CD4-positive, alpha-beta T cell (primary cell): ENCODE measurements at regions not wholly inside any gene's neighbourhood (a gene's known extent, or its start where the extent isn't known, plus 50 kb on each side); places are given as distances from the start of the nearest gene placed in this dataset.

ENCODE experiments used
- ATAC-seq: fragments of 200-7000 bp; cut with Tn5 transposase; one replicate; pipeline ENCODE4 v1.10.0; 2022; ENCODE audit warnings: mild to moderate bottlenecking; ENCODE audit not compliant: poor library complexity
- CTCF ChIA-PET: fragments of 350-600 bp; sonication (Branson Sonifier 250); formaldehyde crosslinking; loops from one replicate; lab custom pipeline; 2021; ENCODE audit warnings: antibody characterized with exemption, inconsistent platforms; lab: Charles Lee
- POLR2A ChIA-PET: fragments of 350-600 bp; sonication (Branson Sonifier 250); formaldehyde crosslinking; loops from one replicate; lab custom pipeline; 2021; ENCODE audit warnings: antibody characterized with exemption, inconsistent platforms; lab: Charles Lee
- DNase-seq, 14 experiments: peaks; one replicate each; pipeline ENCODE4 v3.0.0-alpha.2; 2013 to 2020; ENCODE audit warnings: mixed read lengths in 2 of 14
- H3K27ac ChIP-seq, 2 donors: one replicate each; pipeline versions ENCODE4 v1.5.1 to v1.7.0; 2013; ENCODE audit warnings: low read length in 2 of 2, low read depth in 1 of 2, mild to moderate bottlenecking in 1 of 2
- H3K27me3 ChIP-seq, 2 experiments: 1 replicate in 1 of 2; 2 replicates in 1 of 2; pipeline versions ENCODE4 v1.6.1 to v1.7.0; 2013; ENCODE audit warnings: low read length in 2 of 2, control low read depth in 1 of 2, mild to moderate bottlenecking in 1 of 2, moderate library complexity in 1 of 2; ENCODE audit not compliant: insufficient read depth in 2 of 2, control insufficient read depth in 1 of 2
- H3K36me3 ChIP-seq: one replicate; pipeline ENCODE4 v1.6.1; 2013; ENCODE audit warnings: low read length, control low read depth; ENCODE audit not compliant: insufficient read depth
- H3K4me1 ChIP-seq: one replicate; pipeline ENCODE4 v1.6.1; 2013; ENCODE audit warnings: low read length, control low read depth; ENCODE audit not compliant: insufficient read depth
- H3K4me3 ChIP-seq: one replicate; pipeline ENCODE4 v1.5.1; 2013; ENCODE audit warnings: mild to moderate bottlenecking, low read length, moderate library complexity
- H3K9me3 ChIP-seq, 2 experiments: 1 replicate in 1 of 2; 2 replicates in 1 of 2; pipeline versions ENCODE4 v1.6.1 to v1.7.0; 2013; ENCODE audit warnings: low read length in 2 of 2, mild to moderate bottlenecking in 2 of 2, control low read depth in 1 of 2, moderate library complexity in 1 of 2; ENCODE audit not compliant: control insufficient read depth in 1 of 2, insufficient read depth in 1 of 2
- H3K27ac Mint-ChIP-seq: one replicate; pipeline ENCODE4 v1.8.0; 2020; ENCODE audit warnings: mixed read lengths
- H3K27me3 Mint-ChIP-seq: one replicate; pipeline ENCODE4 v1.8.0; 2021; ENCODE audit warnings: mixed read lengths
- H3K36me3 Mint-ChIP-seq: one replicate; pipeline ENCODE4 v1.8.0; 2021; ENCODE audit warnings: low read depth, mixed read lengths
- H3K4me1 Mint-ChIP-seq: one replicate; pipeline ENCODE4 v1.8.0; 2021; ENCODE audit warnings: low read depth, mixed read lengths
- H3K4me3 Mint-ChIP-seq: one replicate; pipeline ENCODE4 v1.8.0; 2020; ENCODE audit warnings: mild to moderate bottlenecking, mixed read lengths
- H3K9me3 Mint-ChIP-seq: one replicate; pipeline ENCODE4 v1.8.0; 2020; ENCODE audit warnings: mixed read lengths
- CTCF ChIP-seq: fragments of 200-600 bp; IDR thresholded peaks from one replicate; pipeline ENCODE4 v1.8.0; 2022; ENCODE audit warnings: antibody characterized with exemption, mild to moderate bottlenecking
- intact Hi-C, 2 experiments: fragments of 100-400 bp; cut with DNase I in 1 of 2; cut with micrococcal nuclease in 1 of 2; formaldehyde crosslinking; loops; one replicate each; pipeline versions ENCODE4 v1.15.1 to v1.9.0; 2023 to 2025; cut with DNase I, micrococcal nuclease

DNA sequence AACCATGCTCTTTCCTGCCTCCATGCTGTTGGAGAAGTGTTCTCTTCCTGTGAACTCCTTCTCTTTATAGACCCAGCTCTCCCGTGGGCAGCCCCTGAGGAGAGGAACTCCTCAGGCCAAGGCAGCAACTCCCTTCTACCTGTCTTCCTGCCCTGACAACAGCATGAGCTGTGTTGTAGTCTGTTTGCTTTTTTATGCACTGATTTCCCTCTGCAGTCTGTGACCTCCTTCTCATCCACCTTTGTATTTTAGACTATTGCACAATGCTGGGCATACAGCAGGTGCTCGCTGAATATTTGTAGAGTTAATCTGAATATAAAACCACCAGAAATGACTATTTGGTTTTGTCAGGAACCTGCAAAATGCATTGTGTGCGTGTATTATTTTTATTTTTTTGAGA is 152.2 kb upstream of the CHD6 start:
- no peaks in the 10 kb centered on the region for H3K27me3 ChIP-seq
- ChIA-PET CTCF (no interaction called here), POLR2A (no interaction called here)
- no peak overlapping the region for H3K27ac ChIP-seq
- Mint-ChIP-seq H3K36me3 (no peaks in the 10 kb centered on the region), H3K9me3 (no peaks in the 10 kb centered on the region), H3K4me3 (no peak overlapping the region), H3K27ac (no peak overlapping the region), H3K4me1 (no peaks in the 10 kb centered on the region), H3K27me3 (peaks cover 13% of the 10 kb centered on the region)
- no peak for DNase-seq
- TF ChIP-seq CTCF, result no peak
- no peak for ATAC-seq
- no peaks in the 10 kb centered on the region for H3K4me1 ChIP-seq
- peaks cover 0 to 8% of the 10 kb centered on the region in 2 experiments for H3K9me3 ChIP-seq
- intact Hi-C loops, result no loop called here
- H3K36me3 ChIP-seq, result no peaks in the 10 kb centered on the region
- H3K4me3 ChIP-seq, result no peak overlapping the region

GRCh38 chr20:41769592-41770018 is 151.4 kb upstream of the CHD6 start:
- H3K4me3 Mint-ChIP-seq, result no peak overlapping the region
- no peaks in the 10 kb centered on the region for H3K36me3 ChIP-seq
- H3K27me3 Mint-ChIP-seq, result peaks cover 14% of the 10 kb centered on the region
- TF ChIP-seq CTCF, result no peak
- DNase-seq (no peak), ATAC-seq (no peak)
- CTCF ChIA-PET, result no interaction called here
- no peaks in the 10 kb centered on the region for H3K9me3 Mint-ChIP-seq
- H3K27ac ChIP-seq, result no peak overlapping the region
- no peak overlapping the region for H3K27ac Mint-ChIP-seq
- intact Hi-C loops, result no loop called here
- POLR2A ChIA-PET, result no interaction called here
- H3K4me3 ChIP-seq, result no peak overlapping the region
- H3K36me3 Mint-ChIP-seq, result no peaks in the 10 kb centered on the region
- H3K27me3 ChIP-seq, result no peaks in the 10 kb centered on the region
- H3K4me1 ChIP-seq, result no peaks in the 10 kb centered on the region
- H3K4me1 Mint-ChIP-seq, result no peaks in the 10 kb centered on the region
- H3K9me3 ChIP-seq, result peaks cover 0 to 8% of the 10 kb centered on the region in 2 experiments

- Mint-ChIP-seq H3K9me3 (no peaks in the 10 kb centered on the region), H3K27me3 (peaks cover 30% of the 10 kb centered on the region), H3K27ac (no peak overlapping the region), H3K36me3 (no peaks in the 10 kb centered on the region), H3K4me1 (no peaks in the 10 kb centered on the region), H3K4me3 (no peak overlapping the region)
- H3K27ac ChIP-seq, result no peak overlapping the region
- ATAC-seq, result no peak
- no peaks in the 10 kb centered on the region for H3K9me3 ChIP-seq
- no peak overlapping the region for H3K4me3 ChIP-seq
- ChIA-PET POLR2A (no interaction called here), CTCF (no interaction called here)
- peaks cover 6 to 13% of the 10 kb centered on the region in 2 experiments for H3K27me3 ChIP-seq
- no peak for TF ChIP-seq CTCF
- no peaks in the 10 kb centered on the region for H3K36me3 ChIP-seq
- intact Hi-C loops, result no loop called here
- no peak for DNase-seq
- H3K4me1 ChIP-seq, result no peaks in the 10 kb centered on the region
Observed at GRCh38 chr20:41750137-41750536, 132.0 kb upstream of the CHD6 start.
